GM23338 (cell line): ENCODE measurements at regions not wholly inside any gene's neighbourhood (a gene's known extent, or its start where the extent isn't known, plus 50 kb on each side); places are given as distances from the start of the nearest gene placed in this dataset.
"Not testable (repeated sequence)": the region's sequence is repeated elsewhere in the genome, so short reads cannot be mapped to it uniquely, and the experiment has no call there.

ENCODE experiments used
- ATAC-seq: fragments of 200-7000 bp; cut with Tn5 transposase; 3 replicates; pipeline ENCODE4 v1.9.1; 2020
- DNase-seq: peaks from one replicate; pipeline ENCODE4 v3.0.0-alpha.2; 2015; ENCODE audit warnings: low spot score
- H2AFZ ChIP-seq: fragments of 200-600 bp; sonication (generic); 2 replicates; pipeline ENCODE4 v1.8.0; 2016; ENCODE audit warnings: antibody characterized with exemption, mild to moderate bottlenecking, moderate library complexity
- H3F3A ChIP-seq: fragments of 200-600 bp; sonication (generic); replicated peaks from 2 replicates; pipeline ENCODE4 v1.8.0; 2017; ENCODE audit warnings: antibody characterized with exemption, mixed run types, low read depth
- H3K27ac ChIP-seq: fragments of 200-600 bp; sonication (generic); 2 replicates; pipeline ENCODE4 v1.6.1; 2016; ENCODE audit warnings: low read depth
- H3K27me3 ChIP-seq: fragments of 200-600 bp; sonication (generic); 2 replicates; pipeline ENCODE4 v1.8.0; 2016; ENCODE audit warnings: mild to moderate bottlenecking, mixed run types, moderate library complexity; ENCODE audit not compliant: insufficient read depth
- H3K36me3 ChIP-seq: fragments of 200-600 bp; sonication (generic); 2 replicates; pipeline ENCODE4 v1.8.0; 2016; ENCODE audit warnings: mild to moderate bottlenecking; ENCODE audit not compliant: insufficient read depth
- H3K4me1 ChIP-seq: fragments of 200-600 bp; sonication (generic); 2 replicates; pipeline ENCODE4 v1.8.0; 2016; ENCODE audit warnings: mild to moderate bottlenecking, moderate library complexity; ENCODE audit not compliant: insufficient read depth
- H3K4me2 ChIP-seq: fragments of 200-600 bp; sonication (generic); 2 replicates; pipeline ENCODE4 v1.7.1; 2017; ENCODE audit warnings: mixed run types
- H3K4me3 ChIP-seq: fragments of 200-600 bp; sonication (generic); 2 replicates; pipeline ENCODE4 v1.6.1; 2016; ENCODE audit warnings: mixed run types
- H3K79me2 ChIP-seq: fragments of 200-600 bp; sonication (generic); replicated peaks from 2 replicates; pipeline ENCODE4 v1.8.0; 2017; ENCODE audit warnings: mild to moderate bottlenecking; ENCODE audit not compliant: insufficient read depth
- H3K9me2 ChIP-seq: fragments of 200-600 bp; sonication (generic); 2 replicates; pipeline ENCODE4 v1.8.0; 2017; ENCODE audit not compliant: insufficient read depth
- H4K20me1 ChIP-seq: fragments of 200-600 bp; sonication (generic); replicated peaks from 2 replicates; pipeline ENCODE4 v1.8.0; 2017; ENCODE audit warnings: mild to moderate bottlenecking; ENCODE audit not compliant: insufficient read depth
- H3K27ac Mint-ChIP-seq: 2 replicates; pipeline ENCODE4 v1.8.0; 2020; ENCODE audit warnings: inconsistent platforms, mild to moderate bottlenecking, moderate library complexity, mixed read lengths
- H3K27me3 Mint-ChIP-seq: 3 replicates; pipeline ENCODE4 v1.8.0; 2022; ENCODE audit warnings: low read depth, mild to moderate bottlenecking, moderate library complexity, mixed read lengths, inconsistent platforms; ENCODE audit not compliant: insufficient read depth, poor library complexity
- H3K36me3 Mint-ChIP-seq: 3 replicates; pipeline ENCODE4 v1.8.0; 2021; ENCODE audit warnings: low read depth, mild to moderate bottlenecking, inconsistent platforms, moderate library complexity, mixed read lengths
- H3K4me1 Mint-ChIP-seq: 3 replicates; pipeline ENCODE4 v1.8.0; 2020; ENCODE audit warnings: mild to moderate bottlenecking, inconsistent platforms, mixed read lengths
- H3K4me3 Mint-ChIP-seq: 3 replicates; pipeline ENCODE4 v1.8.0; 2021; ENCODE audit warnings: moderate library complexity, mild to moderate bottlenecking, inconsistent platforms, mixed read lengths
- H3K9me3 Mint-ChIP-seq: 3 replicates; pipeline ENCODE4 v1.8.0; 2020; ENCODE audit warnings: moderate library complexity, mild to moderate bottlenecking, inconsistent platforms, mixed read lengths
- CREB1 ChIP-seq: fragments of 250-450 bp; sonication (Bioruptor Pico); IDR thresholded peaks from 2 replicates; pipeline ENCODE4 v1.5.0; 2020; ENCODE audit warnings: low read depth, mild to moderate bottlenecking, moderate library complexity
- CTCF ChIP-seq, 2 experiments: fragments of 200-600 bp in 1 of 2; sonication (generic) in 1 of 2; conservative IDR thresholded peaks; 2 replicates each; pipeline versions ENCODE4 v1.5.1 to v1.6.1; 2016 to 2017; ENCODE audit warnings: antibody characterized with exemption in 2 of 2, low read depth in 2 of 2, mild to moderate bottlenecking in 2 of 2, moderate library complexity in 1 of 2
- EZH2phosphoT487 ChIP-seq: fragments of 200-600 bp; sonication (generic); IDR thresholded peaks from one replicate; pipeline ENCODE4 v1.8.1; 2018; ENCODE audit warnings: antibody characterized with exemption; ENCODE audit not compliant: unreplicated experiment
- JUNB ChIP-seq: IDR thresholded peaks from one replicate; pipeline ENCODE4 v1.6.1; 2016; ENCODE audit warnings: antibody characterized with exemption; ENCODE audit not compliant: unreplicated experiment
- NANOG ChIP-seq: IDR thresholded peaks from 2 replicates; pipeline ENCODE4 v1.6.1; 2016; ENCODE audit warnings: antibody characterized with exemption, borderline replicate concordance
- POLR2AphosphoS5 ChIP-seq: IDR thresholded peaks from 2 replicates; pipeline ENCODE4 v1.6.1; 2016; ENCODE audit warnings: antibody characterized with exemption, low read depth
- REST ChIP-seq: IDR thresholded peaks from one replicate; pipeline ENCODE4 v1.6.1; 2018; ENCODE audit warnings: antibody characterized with exemption; ENCODE audit not compliant: unreplicated experiment
- ZNF114 ChIP-seq: fragments of 250-450 bp; sonication (Bioruptor Pico); IDR thresholded peaks from 2 replicates; pipeline ENCODE4 v1.5.0; 2020; ENCODE audit warnings: mild to moderate bottlenecking, moderate library complexity
- ZNF331 ChIP-seq: fragments of 250-450 bp; sonication (Bioruptor Pico); IDR thresholded peaks from 2 replicates; pipeline ENCODE4 v1.5.0; 2020; ENCODE audit warnings: low read depth, mild to moderate bottlenecking, moderate library complexity
- ZNF462 ChIP-seq: fragments of 250-450 bp; sonication (Bioruptor Pico); IDR thresholded peaks from 2 replicates; pipeline ENCODE4 v1.5.0; 2020; ENCODE audit warnings: mild to moderate bottlenecking, moderate library complexity

GRCh38 chr11:55028837-55029236 is 233.1 kb upstream of the TRIM48 start:
- H3K4me3 Mint-ChIP-seq, H3K4me1 Mint-ChIP-seq, H3K9me2 ChIP-seq, DNase-seq, H3K79me2 ChIP-seq, H3K4me2 ChIP-seq, H3K27me3 Mint-ChIP-seq, H4K20me1 ChIP-seq, ATAC-seq, H3F3A ChIP-seq, H2AFZ ChIP-seq, H3K27ac ChIP-seq, H3K27me3 ChIP-seq, H3K4me1 ChIP-seq, H3K4me3 ChIP-seq, H3K27ac Mint-ChIP-seq: not testable (repeated sequence)
- Mint-ChIP-seq H3K36me3 (peaks cover 27% of the 10 kb centered on the region; the same call in 2 of the 3 replicates), H3K9me3 (peaks cover 100% of the 10 kb centered on the region)
- H3K36me3 ChIP-seq: peaks cover 13% of the 10 kb centered on the region

GRCh38 chr11:55054723-55055122 is 207.2 kb upstream of the TRIM48 start:
- Mint-ChIP-seq H3K27me3 (no peaks in the 10 kb centered on the region), H3K4me3 (no peak overlapping the region), H3K27ac (no peak overlapping the region), H3K36me3 (peaks cover 18% of the 10 kb centered on the region; the same call in 1 of the 3 replicates), H3K9me3 (peaks cover 98% of the 10 kb centered on the region), H3K4me1 (no peaks in the 10 kb centered on the region)
- no peak overlapping the region for H3K27ac ChIP-seq
- H4K20me1 ChIP-seq: no peaks in the 10 kb centered on the region
- no peaks in the 10 kb centered on the region for H3F3A ChIP-seq
- H3K36me3 ChIP-seq: peaks cover 38% of the 10 kb centered on the region
- H3K4me3 ChIP-seq: no peak overlapping the region
- H3K27me3 ChIP-seq: no peaks in the 10 kb centered on the region
- H3K9me2 ChIP-seq: no peaks in the 10 kb centered on the region
- no peak for ATAC-seq
- H3K4me1 ChIP-seq: no peaks in the 10 kb centered on the region
- no peak overlapping the region for H3K4me2 ChIP-seq
- no peak overlapping the region for H2AFZ ChIP-seq
- no peak for DNase-seq
- H3K79me2 ChIP-seq: no peaks in the 10 kb centered on the region
- TF ChIP-seq EZH2phosphoT487: no peak
- no peak for TF ChIP-seq JUNB
- no peak for TF ChIP-seq CTCF (conservative IDR thresholded peaks at IDR 0.05; ENCODE audit: low read depth in 2 of 2)
- TF ChIP-seq ZNF331 (CRISPR knock-in tag): no peak
- no peak for TF ChIP-seq NANOG
- TF ChIP-seq ZNF114 (CRISPR knock-in tag): no peak
- TF ChIP-seq CREB1: no peak
- no peak for TF ChIP-seq REST
- TF ChIP-seq ZNF462 (CRISPR knock-in tag): no peak
- no peak for TF ChIP-seq POLR2AphosphoS5
